HG03460 (cell line): ENCODE measurements at regions not wholly inside any gene's neighbourhood (a gene's known extent, or its start where the extent isn't known, plus 50 kb on each side); places are given as distances from the start of the nearest gene placed in this dataset.
"Not testable (repeated sequence)": the region's sequence is repeated elsewhere in the genome, so short reads cannot be mapped to it uniquely, and the experiment has no call there.

Source experiments
- ATAC-seq: cut with Tn5 transposase; IDR thresholded peaks from one replicate; pipeline ENCODE4 v1.9.1; 2021; ENCODE audit not compliant: unreplicated experiment

- ATAC-seq, result no peak
Measured at GRCh38 chr14:58751788-58752187, 114.0 kb downstream of the DACT1 start.

GRCh38 chr14:58752289-58752688 lies 114.5 kb downstream of the DACT1 start:
- no peak for ATAC-seq

- no peak for ATAC-seq
Measured at GRCh38 chr14:58752771-58753201, 115.0 kb downstream of the DACT1 start.

GRCh38 chr14:58755031-58755925 lies 117.5 kb downstream of the DACT1 start:
- no peak for ATAC-seq

GRCh38 chr14:58760121-58760520 lies 122.4 kb downstream of the DACT1 start:
- no peak for ATAC-seq

GRCh38 chr14:58762629-58763028 lies 124.9 kb downstream of the DACT1 start:
- ATAC-seq, result no peak

GRCh38 chr14:58763210-58763609 lies 125.4 kb downstream of the DACT1 start:
- ATAC-seq, result no peak

GRCh38 chr14:58765418-58765831 lies 127.7 kb downstream of the DACT1 start:
- ATAC-seq, result no peak

- no peak for ATAC-seq
Measured at GRCh38 chr14:58765843-58766242, 128.1 kb downstream of the DACT1 start.

GRCh38 chr14:58769011-58769643 lies 131.4 kb downstream of the DACT1 start:
- no peak for ATAC-seq

- ATAC-seq, result no peak
Measured at GRCh38 chr14:58769771-58770170, 132.0 kb downstream of the DACT1 start.

GRCh38 chr14:58770491-58770982 lies 132.8 kb downstream of the DACT1 start:
- no peak for ATAC-seq

- ATAC-seq, result no peak
Measured at GRCh38 chr14:58771016-58771415, 133.3 kb downstream of the DACT1 start.

- ATAC-seq, result no peak
Measured at GRCh38 chr14:58772116-58772515, 134.4 kb downstream of the DACT1 start.

- ATAC-seq, result no peak
Measured at GRCh38 chr14:58772794-58773620, 135.2 kb downstream of the DACT1 start.

- no peak for ATAC-seq
Measured at GRCh38 chr14:58774531-58774930, 136.8 kb downstream of the DACT1 start.

GRCh38 chr14:58775130-58775529 lies 137.4 kb downstream of the DACT1 start:
- ATAC-seq, result not testable (repeated sequence)

- no peak for ATAC-seq
Measured at GRCh38 chr14:58776516-58776915, 138.8 kb downstream of the DACT1 start.

GRCh38 chr14:58777541-58777979 lies 139.8 kb downstream of the DACT1 start:
- no peak for ATAC-seq

- ATAC-seq, result no peak
Measured at GRCh38 chr14:58778202-58778601, 140.4 kb downstream of the DACT1 start.

- ATAC-seq, result no peak
Measured at GRCh38 chr14:58779376-58779775, 141.6 kb downstream of the DACT1 start.
